ENCODE measurements at regions not wholly inside any gene's neighbourhood (a gene's known extent, or its start where the extent isn't known, plus 50 kb on each side); places are given as distances from the start of the nearest gene placed in this dataset.

DNA sequence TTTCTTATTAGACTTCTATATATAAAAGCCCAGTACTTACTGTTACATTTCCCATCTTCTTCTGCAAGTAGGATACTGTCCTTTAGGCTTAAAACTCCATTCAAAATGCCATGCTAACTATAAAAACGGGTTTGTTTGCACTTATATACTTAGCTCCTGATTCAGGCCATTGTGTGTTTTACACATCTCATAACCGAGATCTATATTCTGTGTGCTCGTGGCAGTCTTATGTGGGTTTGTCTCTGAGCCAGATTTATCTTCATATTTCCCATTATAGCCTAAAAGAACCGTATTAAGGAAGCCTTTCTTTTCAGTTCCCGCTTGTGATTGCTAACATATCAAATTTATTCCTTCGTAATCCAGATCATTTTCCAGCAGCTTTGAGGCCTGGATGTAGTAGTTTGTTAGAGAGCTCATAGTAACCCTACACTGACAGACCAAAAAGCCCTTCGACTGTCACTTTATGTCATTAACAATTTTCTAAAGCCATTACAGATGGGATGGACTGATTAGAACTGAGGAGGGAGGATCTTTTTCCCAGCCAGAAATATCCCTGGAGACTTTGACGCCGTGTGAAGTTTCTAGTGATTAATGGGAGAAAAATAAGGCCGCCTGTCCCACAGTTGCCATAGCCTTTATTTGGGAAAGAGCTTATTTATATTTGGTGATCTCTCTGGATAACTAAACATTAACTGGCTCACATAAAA lies 508.5 kb downstream of the FOXG1 start:
- Mint-ChIP-seq H3K27ac (no peak overlapping the region), H3K36me3 (no peaks in the 10 kb centered on the region), H3K4me3 (no peak overlapping the region), H3K4me1 (ENCODE audit: unreplicated experiment) (peaks cover 4% of the 10 kb centered on the region), H3K27me3 (no peaks in the 10 kb centered on the region), H3K9me3 (no peaks in the 10 kb centered on the region)
- DNase-seq (ENCODE audit: extremely low spot score, unreplicated experiment) = no peak
- TF ChIP-seq, protein P1, sequence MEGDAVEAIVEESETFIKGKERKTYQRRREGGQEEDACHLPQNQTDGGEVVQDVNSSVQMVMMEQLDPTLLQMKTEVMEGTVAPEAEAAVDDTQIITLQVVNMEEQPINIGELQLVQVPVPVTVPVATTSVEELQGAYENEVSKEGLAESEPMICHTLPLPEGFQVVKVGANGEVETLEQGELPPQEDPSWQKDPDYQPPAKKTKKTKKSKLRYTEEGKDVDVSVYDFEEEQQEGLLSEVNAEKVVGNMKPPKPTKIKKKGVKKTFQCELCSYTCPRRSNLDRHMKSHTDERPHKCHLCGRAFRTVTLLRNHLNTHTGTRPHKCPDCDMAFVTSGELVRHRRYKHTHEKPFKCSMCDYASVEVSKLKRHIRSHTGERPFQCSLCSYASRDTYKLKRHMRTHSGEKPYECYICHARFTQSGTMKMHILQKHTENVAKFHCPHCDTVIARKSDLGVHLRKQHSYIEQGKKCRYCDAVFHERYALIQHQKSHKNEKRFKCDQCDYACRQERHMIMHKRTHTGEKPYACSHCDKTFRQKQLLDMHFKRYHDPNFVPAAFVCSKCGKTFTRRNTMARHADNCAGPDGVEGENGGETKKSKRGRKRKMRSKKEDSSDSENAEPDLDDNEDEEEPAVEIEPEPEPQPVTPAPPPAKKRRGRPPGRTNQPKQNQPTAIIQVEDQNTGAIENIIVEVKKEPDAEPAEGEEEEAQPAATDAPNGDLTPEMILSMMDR (conservative IDR thresholded peaks at IDR 0.05) = no peak

DNA sequence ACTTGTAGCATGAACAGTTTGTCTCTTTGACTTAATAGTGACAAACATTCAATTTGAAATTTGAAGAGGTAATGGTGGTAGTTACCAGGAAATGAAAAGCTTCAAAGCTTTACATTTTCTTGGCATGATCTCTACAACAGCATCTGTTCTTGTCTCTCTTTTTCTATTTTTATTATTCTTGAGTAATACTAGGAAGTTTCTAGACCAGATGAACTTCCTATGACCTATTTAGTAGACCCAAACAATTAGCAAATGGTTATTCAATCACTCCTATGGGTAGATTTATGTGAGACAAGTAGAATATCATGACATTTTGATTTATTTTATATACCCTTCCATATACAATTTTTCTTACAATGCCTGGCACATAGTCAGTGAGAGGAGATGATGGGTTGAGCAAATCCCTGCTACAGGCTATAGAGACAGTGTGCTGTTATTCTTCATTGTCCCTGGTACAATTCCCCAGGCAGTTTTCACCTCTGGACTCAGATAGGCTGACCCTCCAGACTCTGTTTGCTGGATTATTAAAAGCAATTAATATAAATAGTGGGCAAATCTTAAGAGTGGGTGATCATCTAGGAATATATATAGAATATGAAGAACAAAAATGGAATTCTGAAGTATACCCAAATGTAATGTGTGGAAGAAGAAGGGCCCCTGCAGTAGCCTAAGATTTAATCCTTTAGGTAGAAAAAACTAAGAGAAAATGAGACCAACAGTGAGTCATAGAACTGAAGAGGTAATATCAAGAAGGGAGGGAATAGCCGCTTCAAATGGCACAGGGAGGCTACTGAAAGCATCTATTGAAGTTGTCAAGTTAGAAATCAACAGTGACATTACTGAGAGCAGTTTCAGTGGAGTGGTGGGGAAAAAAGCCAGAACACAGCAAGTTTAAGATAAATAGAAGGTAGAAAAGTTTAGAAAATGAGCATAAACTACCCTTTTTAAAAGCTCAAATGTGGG lies 512.0 kb downstream of the FOXG1 start:
- no peaks in the 10 kb centered on the region for H3K36me3 Mint-ChIP-seq
- no peak overlapping the region for H3K27ac Mint-ChIP-seq
- TF ChIP-seq, protein P1 (conservative IDR thresholded peaks at IDR 0.05) = no peak
- H3K9me3 Mint-ChIP-seq = no peaks in the 10 kb centered on the region
- no peak overlapping the region for H3K4me3 Mint-ChIP-seq
- no peak for DNase-seq (ENCODE audit: extremely low spot score, unreplicated experiment)
- peaks cover 4% of the 10 kb centered on the region for H3K4me1 Mint-ChIP-seq (ENCODE audit: unreplicated experiment)
- H3K27me3 Mint-ChIP-seq = no peaks in the 10 kb centered on the region

DNA sequence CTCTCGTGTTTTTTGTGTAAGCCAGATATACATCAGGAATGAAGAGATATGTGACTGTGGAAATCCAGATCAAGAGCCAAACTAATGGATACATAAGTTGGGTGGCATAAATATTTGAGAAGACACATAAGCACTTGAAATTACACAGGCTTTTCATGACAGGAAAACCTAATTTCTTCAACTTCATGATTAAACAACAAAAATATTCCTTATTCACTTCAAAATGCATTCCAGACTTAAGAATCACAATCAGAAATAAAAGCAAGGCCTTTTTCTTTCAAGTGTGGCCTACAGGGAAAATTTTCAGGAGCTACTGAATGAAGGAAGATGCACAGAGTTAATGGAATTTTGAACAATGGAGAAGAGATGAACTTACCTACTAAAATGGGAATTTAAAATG lies 515.6 kb downstream of the FOXG1 start:
- Mint-ChIP-seq H3K9me3 (no peaks in the 10 kb centered on the region), H3K4me1 (ENCODE audit: unreplicated experiment) (no peaks in the 10 kb centered on the region), H3K27ac (no peak overlapping the region), H3K4me3 (no peak overlapping the region), H3K27me3 (no peaks in the 10 kb centered on the region), H3K36me3 (no peaks in the 10 kb centered on the region)
- no peak for DNase-seq (ENCODE audit: extremely low spot score, unreplicated experiment)
- TF ChIP-seq, protein P1 (conservative IDR thresholded peaks at IDR 0.05) = no peak

DNA sequence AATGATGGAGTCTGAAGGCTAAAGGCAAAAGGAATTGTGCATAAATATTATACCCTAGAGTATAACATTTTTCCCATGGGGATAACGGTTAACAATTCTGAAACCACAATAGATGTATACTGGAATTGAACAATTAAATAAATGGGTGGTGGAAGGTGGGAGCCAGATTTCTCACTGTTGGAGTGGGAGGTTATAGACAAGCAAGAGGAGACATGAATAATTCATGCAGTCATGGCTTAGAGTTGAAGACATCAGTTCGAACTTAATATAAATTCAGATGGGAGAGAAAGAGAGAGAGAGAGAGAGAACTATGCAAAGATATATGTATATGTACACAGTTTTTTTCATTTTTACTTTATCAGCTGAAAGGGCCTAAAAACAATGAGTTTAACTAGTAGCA lies 523.9 kb downstream of the FOXG1 start:
- Mint-ChIP-seq H3K36me3 (no peaks in the 10 kb centered on the region), H3K27ac (no peak overlapping the region), H3K27me3 (no peaks in the 10 kb centered on the region)

DNA sequence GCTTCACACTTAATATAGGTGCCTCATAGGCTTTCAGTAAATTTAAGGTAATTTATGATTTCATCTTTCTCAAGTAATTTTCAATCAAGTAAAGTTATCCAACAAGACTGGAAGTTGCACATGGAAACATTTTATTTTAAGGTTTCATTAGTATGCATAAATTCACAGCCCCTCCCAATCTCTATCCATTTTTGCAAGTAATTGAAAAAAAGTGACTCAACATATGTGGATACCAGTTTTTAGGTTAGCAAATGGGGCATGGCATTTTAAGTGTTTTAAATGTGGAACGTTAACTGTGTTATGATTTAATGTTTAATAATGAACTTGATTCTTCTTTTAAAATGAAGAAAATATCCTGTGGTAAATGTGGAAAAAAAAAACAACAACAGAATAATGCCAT lies 532.8 kb downstream of the FOXG1 start:
- H3K27me3 Mint-ChIP-seq = no peaks in the 10 kb centered on the region
- H3K27ac Mint-ChIP-seq = no peak overlapping the region
- H3K36me3 Mint-ChIP-seq = no peaks in the 10 kb centered on the region
- H3K9me3 Mint-ChIP-seq = no peaks in the 10 kb centered on the region
- TF ChIP-seq, protein P1 (conservative IDR thresholded peaks at IDR 0.05) = no peak
- H3K4me3 Mint-ChIP-seq = no peak overlapping the region
- DNase-seq (ENCODE audit: extremely low spot score, unreplicated experiment) = no peak
- no peaks in the 10 kb centered on the region for H3K4me1 Mint-ChIP-seq (ENCODE audit: unreplicated experiment)

More for the DNA sequence above, 523.9 kb downstream of the FOXG1 start:
- Mint-ChIP-seq H3K4me1 (ENCODE audit: unreplicated experiment) (no peaks in the 10 kb centered on the region), H3K4me3 (no peak overlapping the region), H3K9me3 (peaks cover 9% of the 10 kb centered on the region)
- TF ChIP-seq, protein P1 (conservative IDR thresholded peaks at IDR 0.05) = no peak
- no peak for DNase-seq (ENCODE audit: extremely low spot score, unreplicated experiment)
